CD14-positive monocyte (primary cell): ENCODE measurements at regions not wholly inside any gene's neighbourhood (a gene's known extent, or its start where the extent isn't known, plus 50 kb on each side); places are given as distances from the start of the nearest gene placed in this dataset.

Source experiments
- DNase-seq, 3 donors: peaks; one replicate each; pipeline ENCODE4 v3.0.0-alpha.2; 2011 to 2022
- H2AFZ ChIP-seq: 2 replicates; pipeline ENCODE4 v1.6.0; 2012; ENCODE audit warnings: mild to moderate bottlenecking, low read depth, low read length, inconsistent platforms; ENCODE audit not compliant: insufficient read depth, poor library complexity, severe bottlenecking
- H3K27ac ChIP-seq, 2 donors: 1 replicate in 1 of 2; 2 replicates in 1 of 2; pipeline ENCODE4 v1.5.1; 2012 to 2013; ENCODE audit warnings: low read length in 2 of 2, control low read depth in 1 of 2, inconsistent platforms in 1 of 2, low read depth in 1 of 2, mild to moderate bottlenecking in 1 of 2
- H3K27me3 ChIP-seq, 2 donors: one replicate each; pipeline versions ENCODE4 v1.6.0 to v1.6.1; 2011 to 2013; ENCODE audit warnings: low read length in 2 of 2; ENCODE audit not compliant: control insufficient read depth in 2 of 2, insufficient read depth in 2 of 2
- H3K36me3 ChIP-seq, 2 donors: replicated peaks in 1 of 2; 1 replicate in 1 of 2; 2 replicates in 1 of 2; pipeline versions ENCODE4 v1.5.1 to v1.6.1; 2012 to 2013; ENCODE audit warnings: low read length in 2 of 2, control low read depth in 1 of 2, inconsistent platforms in 1 of 2, mild to moderate bottlenecking in 1 of 2; ENCODE audit not compliant: insufficient read depth in 2 of 2, control insufficient read depth in 1 of 2
- H3K4me1 ChIP-seq, 2 donors: 1 replicate in 1 of 2; 2 replicates in 1 of 2; pipeline versions ENCODE4 v1.5.1 to v1.6.1; 2012 to 2013; ENCODE audit warnings: low read length in 2 of 2, control low read depth in 1 of 2, inconsistent platforms in 1 of 2, mild to moderate bottlenecking in 1 of 2, moderate library complexity in 1 of 2; ENCODE audit not compliant: insufficient read depth in 2 of 2, control insufficient read depth in 1 of 2
- H3K4me2 ChIP-seq: replicated peaks from 2 replicates; pipeline ENCODE3; 2012; ENCODE audit warnings: low read length, moderate library complexity, mild to moderate bottlenecking; ENCODE audit not compliant: poor library complexity, severe bottlenecking; ENCODE audit errors: extremely low read depth
- H3K4me3 ChIP-seq, 3 experiments: fragments of 200-600 bp in 1 of 3; sonication (generic) in 1 of 3; replicated peaks in 1 of 3; 1 replicate in 2 of 3; 2 replicates in 1 of 3; pipeline ENCODE4 v1.5.1; 2011 to 2013; ENCODE audit warnings: low read length in 3 of 3, mild to moderate bottlenecking in 3 of 3, control low read depth in 2 of 3, low read depth in 2 of 3, inconsistent platforms in 1 of 3, moderate library complexity in 1 of 3
- H3K79me2 ChIP-seq: 2 replicates; pipeline ENCODE4 v1.6.0; 2012; ENCODE audit warnings: mild to moderate bottlenecking, control low read depth, inconsistent platforms, low read length, moderate library complexity; ENCODE audit not compliant: insufficient read depth
- H3K9ac ChIP-seq: 2 replicates; pipeline ENCODE4 v1.6.0; 2017; ENCODE audit warnings: low read length, mild to moderate bottlenecking; ENCODE audit not compliant: insufficient read depth, poor library complexity, severe bottlenecking
- H3K9me3 ChIP-seq, 2 donors: replicated peaks in 1 of 2; 1 replicate in 1 of 2; 2 replicates in 1 of 2; pipeline versions ENCODE4 v1.5.1 to v1.6.1; 2012 to 2013; ENCODE audit warnings: low read length in 2 of 2, control low read depth in 1 of 2; ENCODE audit not compliant: control insufficient read depth in 1 of 2, insufficient read depth in 1 of 2
- H4K20me1 ChIP-seq: 2 replicates; pipeline ENCODE4 v1.6.0; 2012; ENCODE audit warnings: mild to moderate bottlenecking, low read length, control low read depth, moderate library complexity; ENCODE audit not compliant: insufficient read depth
- H3K27ac Mint-ChIP-seq, 7 donors: one replicate each; pipeline ENCODE4 v1.8.0; 2020; ENCODE audit warnings: mild to moderate bottlenecking in 7 of 7, mixed read lengths in 7 of 7, moderate library complexity in 6 of 7, inconsistent platforms in 2 of 7
- H3K27me3 Mint-ChIP-seq, 3 donors: one replicate each; pipeline ENCODE4 v1.8.0; 2021 to 2022; ENCODE audit warnings: low read depth in 3 of 3, mild to moderate bottlenecking in 3 of 3, mixed read lengths in 3 of 3, moderate library complexity in 3 of 3, inconsistent platforms in 1 of 3
- H3K36me3 Mint-ChIP-seq, 2 donors: one replicate each; pipeline ENCODE4 v1.8.0; 2020; ENCODE audit warnings: mixed read lengths in 2 of 2, inconsistent platforms in 1 of 2, mild to moderate bottlenecking in 1 of 2
- H3K4me1 Mint-ChIP-seq: one replicate; pipeline ENCODE4 v1.8.0; 2020; ENCODE audit warnings: mild to moderate bottlenecking, mixed read lengths
- H3K4me3 Mint-ChIP-seq, 2 donors: one replicate each; pipeline ENCODE4 v1.8.0; 2020; ENCODE audit warnings: mild to moderate bottlenecking in 2 of 2, mixed read lengths in 2 of 2, moderate library complexity in 1 of 2
- H3K9me3 Mint-ChIP-seq, 7 donors: one replicate each; pipeline ENCODE4 v1.8.0; 2020 to 2022; ENCODE audit warnings: mixed read lengths in 7 of 7, mild to moderate bottlenecking in 6 of 7, moderate library complexity in 6 of 7, inconsistent platforms in 2 of 7
- CTCF ChIP-seq: fragments of 200-600 bp; IDR thresholded peaks from one replicate; pipeline ENCODE4 v1.8.0; 2022; ENCODE audit warnings: antibody characterized with exemption, mild to moderate bottlenecking
- intact Hi-C, 2 donors: fragments of 100-400 bp; cut with micrococcal nuclease; formaldehyde crosslinking; loops; one replicate each; pipeline versions ENCODE4 v1.15.0 to v1.15.1; 2023

- no peak overlapping the region for H3K27ac Mint-ChIP-seq
- H3K4me3 Mint-ChIP-seq, result no peak overlapping the region
- Histone ChIP-seq H3K79me2 (no peaks in the 10 kb centered on the region), H3K4me3 (no peak overlapping the region), H3K27me3 (no peaks in the 10 kb centered on the region), H2AFZ (no peak overlapping the region), H3K4me2 (no peak overlapping the region), H3K9me3 (no peaks in the 10 kb centered on the region), H3K27ac (no peak overlapping the region), H4K20me1 (no peaks in the 10 kb centered on the region), H3K36me3 (no peaks in the 10 kb centered on the region), H3K9ac (no peak overlapping the region), H3K4me1 (no peaks in the 10 kb centered on the region)
- peaks cover 0 to 2% (median 0%) of the 10 kb centered on the region in 7 donors for H3K9me3 Mint-ChIP-seq
- no peak for TF ChIP-seq CTCF
- intact Hi-C loops, result no loop called here
- DNase-seq, result no peak
- no peaks in the 10 kb centered on the region for H3K27me3 Mint-ChIP-seq
- no peaks in the 10 kb centered on the region for H3K36me3 Mint-ChIP-seq
- H3K4me1 Mint-ChIP-seq, result no peaks in the 10 kb centered on the region
Observed at GRCh38 chr18:28831908-28832307, 655.0 kb upstream of the CDH2 start.

GRCh38 chr18:28831476-28831875, 654.5 kb upstream of the CDH2 start:
- Histone ChIP-seq H3K79me2 (no peaks in the 10 kb centered on the region), H3K27ac (no peak overlapping the region), H3K9me3 (no peaks in the 10 kb centered on the region), H3K4me1 (no peaks in the 10 kb centered on the region), H2AFZ (no peak overlapping the region), H4K20me1 (no peaks in the 10 kb centered on the region), H3K9ac (no peak overlapping the region), H3K4me2 (no peak overlapping the region), H3K27me3 (no peaks in the 10 kb centered on the region), H3K36me3 (no peaks in the 10 kb centered on the region), H3K4me3 (no peak overlapping the region)
- DNase-seq, result no peak
- TF ChIP-seq CTCF, result no peak
- Mint-ChIP-seq H3K27me3 (no peaks in the 10 kb centered on the region), H3K27ac (no peak overlapping the region), H3K4me1 (no peaks in the 10 kb centered on the region), H3K9me3 (peaks cover 0 to 2% (median 0%) of the 10 kb centered on the region in 7 donors), H3K4me3 (no peak overlapping the region), H3K36me3 (no peaks in the 10 kb centered on the region)
- intact Hi-C loops, result no loop called here
